ENCODE measurements at regions not wholly inside any gene's neighbourhood (a gene's known extent, or its start where the extent isn't known, plus 50 kb on each side); places are given as distances from the start of the nearest gene placed in this dataset.
A peak's percentile ranks its signal among the peaks of the same experiment; 100 is the strongest.

GRCh38 chr11:92692826-92693546 is 276.5 kb upstream of the MTNR1B start:
- Histone ChIP-seq H4K20me1 (ENCODE audit: control insufficient read depth, extremely low read depth, insufficient read depth, low read length) (no peaks in the 10 kb centered on the region), H3K27me3 (ENCODE audit: control insufficient read depth, extremely low read depth, insufficient read depth, low read length) (no peaks in the 10 kb centered on the region), H3K9ac (ENCODE audit: control insufficient read depth, extremely low read depth, insufficient read depth, low read length) (no peak overlapping the region), H3K79me2 (ENCODE audit: control insufficient read depth, insufficient read depth, low read length) (no peaks in the 10 kb centered on the region), H3K9me1 (ENCODE audit: control insufficient read depth, extremely low read depth, insufficient read depth, low read length) (no peaks in the 10 kb centered on the region), H3K4me2 (ENCODE audit: control insufficient read depth, extremely low read depth, insufficient read depth, low read depth, low read length) (peak overlapping the region; percentile 19), H3K36me3 (ENCODE audit: control insufficient read depth in 2 of 2, extremely low read depth in 1 of 2, insufficient read depth in 2 of 2, low read length in 2 of 2) (no peaks in the 10 kb centered on the region), H3K27ac (ENCODE audit: control insufficient read depth, insufficient read depth, low read length) (no peak overlapping the region), H2AFZ (ENCODE audit: control insufficient read depth, low read length) (no peak overlapping the region), H3K9me3 (ENCODE audit: control insufficient read depth, low read depth, low read length) (no peaks in the 10 kb centered on the region), H3K4me3 (ENCODE audit: control insufficient read depth in 2 of 3, extremely low read depth in 1 of 3, insufficient read depth in 2 of 3, low read depth in 1 of 3, low read length in 3 of 3) (peak overlapping the region in 1 of 3 experiments; percentile 9), H3K4me1 (ENCODE audit: control insufficient read depth, extremely low read depth, insufficient read depth, low read length) (peaks cover 10% of the 10 kb centered on the region)
- dilution Hi-C loops (cut with MboI; ENCODE audit: extremely low pct_ligation_motif_present, low sequenced_read_pairs): no loop called here
- DNase-seq (ENCODE audit: low read depth, low spot score) (no peak), FAIRE-seq (peak; percentile 97)
- TF ChIP-seq CTCF (optimal IDR thresholded peaks at IDR 0.05 in 1 of 3, IDR thresholded peaks at IDR 0.05 in 1 of 3, conservative IDR thresholded peaks at IDR 0.05 in 1 of 3; ENCODE audit: extremely low read depth in 1 of 3, insufficient read depth in 2 of 3, low read length in 3 of 3): no peak
- TF ChIP-seq EZH2 (IDR thresholded peaks at IDR 0.05; ENCODE audit: low read length): no peak

- Histone ChIP-seq H3K36me3 (ENCODE audit: control insufficient read depth in 2 of 2, extremely low read depth in 1 of 2, insufficient read depth in 2 of 2, low read length in 2 of 2) (no peaks in the 10 kb centered on the region), H2AFZ (ENCODE audit: control insufficient read depth, low read length) (no peak overlapping the region), H3K4me1 (ENCODE audit: control insufficient read depth, extremely low read depth, insufficient read depth, low read length) (peaks cover 13% of the 10 kb centered on the region), H3K79me2 (ENCODE audit: control insufficient read depth, insufficient read depth, low read length) (no peaks in the 10 kb centered on the region), H3K27ac (ENCODE audit: control insufficient read depth, insufficient read depth, low read length) (no peak overlapping the region), H3K4me3 (ENCODE audit: control insufficient read depth in 2 of 3, extremely low read depth in 1 of 3, insufficient read depth in 2 of 3, low read depth in 1 of 3, low read length in 3 of 3) (no peak overlapping the region), H3K27me3 (ENCODE audit: control insufficient read depth, extremely low read depth, insufficient read depth, low read length) (no peaks in the 10 kb centered on the region), H3K9me1 (ENCODE audit: control insufficient read depth, extremely low read depth, insufficient read depth, low read length) (no peaks in the 10 kb centered on the region), H3K9ac (ENCODE audit: control insufficient read depth, extremely low read depth, insufficient read depth, low read length) (no peak overlapping the region), H3K9me3 (ENCODE audit: control insufficient read depth, low read depth, low read length) (no peaks in the 10 kb centered on the region), H4K20me1 (ENCODE audit: control insufficient read depth, extremely low read depth, insufficient read depth, low read length) (no peaks in the 10 kb centered on the region), H3K4me2 (ENCODE audit: control insufficient read depth, extremely low read depth, insufficient read depth, low read depth, low read length) (no peak overlapping the region)
- dilution Hi-C loops (cut with MboI; ENCODE audit: extremely low pct_ligation_motif_present, low sequenced_read_pairs): no loop called here
- TF ChIP-seq EZH2 (IDR thresholded peaks at IDR 0.05; ENCODE audit: low read length): no peak
- TF ChIP-seq CTCF (optimal IDR thresholded peaks at IDR 0.05 in 1 of 3, IDR thresholded peaks at IDR 0.05 in 1 of 3, conservative IDR thresholded peaks at IDR 0.05 in 1 of 3; ENCODE audit: extremely low read depth in 1 of 3, insufficient read depth in 2 of 3, low read length in 3 of 3): no peak
- FAIRE-seq: no peak
- no peak for DNase-seq (ENCODE audit: low read depth, low spot score)
Measured at GRCh38 chr11:92696076-92696475, 273.4 kb upstream of the MTNR1B start.

Measured in keratinocyte (primary cell).